ENCODE measurements at regions not wholly inside any gene's neighbourhood (a gene's known extent, or its start where the extent isn't known, plus 50 kb on each side); places are given as distances from the start of the nearest gene placed in this dataset.

DNA sequence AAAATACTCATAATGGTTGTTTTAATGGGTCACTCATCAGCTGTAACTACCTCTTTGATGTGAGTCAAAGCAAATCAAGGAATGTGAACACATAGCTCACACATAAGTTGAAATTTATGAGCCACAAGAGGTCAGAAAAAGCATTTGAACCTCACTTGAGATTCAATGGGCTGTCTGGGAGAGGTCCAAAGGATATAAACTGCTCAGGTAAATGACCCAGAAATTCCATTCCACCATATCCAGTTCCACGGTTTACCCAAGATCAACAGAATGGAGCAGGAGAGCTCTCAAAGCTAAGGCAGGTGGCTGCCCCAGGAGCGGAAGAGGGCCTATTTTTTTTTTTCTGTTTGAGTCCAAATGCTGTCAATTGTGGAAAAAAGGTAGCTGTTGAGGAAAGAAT, 464.1 kb downstream of the TNS1 start:
- Mint-ChIP-seq H3K36me3 (no peaks in the 10 kb centered on the region), H3K4me3 (no peak overlapping the region), H3K9me3 (peaks cover 6% of the 10 kb centered on the region), H3K27me3 (peaks cover 5% of the 10 kb centered on the region), H3K4me1 (no peaks in the 10 kb centered on the region), H3K27ac (no peak overlapping the region)
- DNase-seq: no peak
- CTCF ChIA-PET: no interaction called here

DNA sequence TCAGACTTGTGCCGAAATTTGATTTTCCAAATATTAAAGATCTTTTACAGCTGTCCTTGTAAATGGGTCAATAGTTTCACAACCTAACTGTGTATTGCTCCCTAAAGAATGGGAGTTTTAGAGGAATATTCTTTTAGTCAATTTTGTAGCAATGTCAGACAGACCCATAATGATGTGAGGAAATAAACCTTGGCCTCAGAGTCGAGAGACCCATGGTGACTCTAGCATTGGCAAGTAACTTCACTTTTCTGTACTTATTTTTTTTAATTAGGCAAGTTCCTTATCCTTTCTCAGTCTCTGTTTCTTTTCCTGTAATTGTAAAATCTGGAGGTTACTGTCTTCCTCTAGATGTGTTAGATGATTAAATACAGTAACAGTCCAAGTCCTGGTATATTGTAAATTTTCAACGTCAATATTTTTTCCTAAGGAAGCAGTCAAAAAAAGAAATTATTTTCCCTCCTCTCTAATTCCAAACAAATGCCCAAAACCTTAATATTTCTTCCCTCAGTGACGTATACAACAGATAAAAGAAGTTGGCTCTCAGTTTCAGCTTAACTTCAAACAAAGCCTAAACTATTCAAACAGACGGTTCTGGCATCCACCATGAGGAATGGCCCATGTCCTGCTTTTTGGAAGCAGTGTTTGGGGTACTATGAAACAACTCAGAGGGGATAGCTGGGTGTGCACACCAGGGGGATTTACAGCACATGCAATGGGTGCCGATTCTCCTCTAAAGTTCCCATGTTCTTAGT, 466.7 kb downstream of the TNS1 start:
- no peaks in the 10 kb centered on the region for H3K9me3 Mint-ChIP-seq
- H3K4me1 Mint-ChIP-seq: no peaks in the 10 kb centered on the region
- no peaks in the 10 kb centered on the region for H3K27me3 Mint-ChIP-seq
- DNase-seq: no peak
- no peak overlapping the region for H3K27ac Mint-ChIP-seq
- no peak overlapping the region for H3K4me3 Mint-ChIP-seq
- H3K36me3 Mint-ChIP-seq: no peaks in the 10 kb centered on the region
- CTCF ChIA-PET: no interaction called here

GRCh38 chr2:217530392-217531090, 472.3 kb downstream of the TNS1 start:
- no peak for DNase-seq
- no peak overlapping the region for H3K4me3 Mint-ChIP-seq
- CTCF ChIA-PET: no interaction called here
- H3K27me3 Mint-ChIP-seq: no peaks in the 10 kb centered on the region
- no peaks in the 10 kb centered on the region for H3K4me1 Mint-ChIP-seq
- H3K36me3 Mint-ChIP-seq: no peaks in the 10 kb centered on the region
- no peaks in the 10 kb centered on the region for H3K9me3 Mint-ChIP-seq
- H3K27ac Mint-ChIP-seq: no peak overlapping the region

DNA sequence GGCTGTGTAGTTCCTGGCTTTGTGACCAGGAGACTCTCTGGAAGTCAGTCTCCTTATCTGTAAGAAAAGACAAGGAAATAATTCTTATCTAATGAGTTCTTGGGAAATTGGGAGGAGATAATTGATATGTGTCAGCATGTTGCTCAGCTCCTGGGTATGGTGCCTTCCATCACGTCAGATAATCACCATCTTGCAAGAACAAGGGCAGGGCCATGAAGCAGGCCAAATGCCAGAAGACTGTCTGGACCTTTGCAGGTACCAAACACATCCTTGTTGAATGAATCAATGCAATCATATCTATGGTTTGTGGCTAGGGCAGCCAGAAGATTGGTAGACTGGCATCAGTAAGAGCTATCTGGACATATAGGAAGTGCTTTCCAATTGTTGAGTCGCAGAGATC, 473.5 kb downstream of the TNS1 start:
- Mint-ChIP-seq H3K9me3 (no peaks in the 10 kb centered on the region), H3K36me3 (no peaks in the 10 kb centered on the region), H3K4me3 (no peak overlapping the region), H3K4me1 (no peaks in the 10 kb centered on the region), H3K27me3 (no peaks in the 10 kb centered on the region), H3K27ac (no peak overlapping the region)
- no peak for DNase-seq
- CTCF ChIA-PET: no interaction called here

DNA sequence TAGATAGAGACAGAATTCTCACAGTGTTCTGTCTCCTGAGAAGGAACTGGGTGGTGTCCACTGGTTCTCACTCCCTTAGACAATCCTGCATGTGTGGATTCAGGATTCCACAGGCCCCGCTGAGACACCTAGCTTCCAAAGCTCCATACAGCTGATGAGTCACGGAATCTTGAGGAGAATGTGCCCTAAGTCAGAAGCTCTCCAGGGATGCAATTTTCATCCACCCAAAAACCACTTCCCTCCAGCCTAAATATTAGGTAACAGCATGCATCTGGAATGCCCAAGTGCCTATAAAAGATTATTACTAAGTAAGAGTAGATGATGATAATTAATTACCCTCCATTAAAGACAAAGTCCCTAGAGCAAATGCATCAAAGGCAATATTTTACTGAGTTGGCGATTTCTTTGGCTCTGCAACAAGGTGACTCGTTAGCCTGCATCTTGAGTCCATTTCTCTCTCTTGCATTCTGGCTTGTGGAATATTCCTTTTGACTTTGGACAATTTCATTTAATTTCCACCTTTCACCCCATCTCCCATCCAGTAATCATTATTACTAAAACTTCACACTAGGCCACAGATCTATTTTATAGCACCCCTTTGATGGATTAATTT, 475.1 kb downstream of the TNS1 start:
- no peak for DNase-seq
- H3K27ac Mint-ChIP-seq: no peak overlapping the region
- no peaks in the 10 kb centered on the region for H3K9me3 Mint-ChIP-seq
- H3K4me3 Mint-ChIP-seq: no peak overlapping the region
- CTCF ChIA-PET: no interaction called here
- no peaks in the 10 kb centered on the region for H3K4me1 Mint-ChIP-seq
- no peaks in the 10 kb centered on the region for H3K36me3 Mint-ChIP-seq
- no peaks in the 10 kb centered on the region for H3K27me3 Mint-ChIP-seq

DNA sequence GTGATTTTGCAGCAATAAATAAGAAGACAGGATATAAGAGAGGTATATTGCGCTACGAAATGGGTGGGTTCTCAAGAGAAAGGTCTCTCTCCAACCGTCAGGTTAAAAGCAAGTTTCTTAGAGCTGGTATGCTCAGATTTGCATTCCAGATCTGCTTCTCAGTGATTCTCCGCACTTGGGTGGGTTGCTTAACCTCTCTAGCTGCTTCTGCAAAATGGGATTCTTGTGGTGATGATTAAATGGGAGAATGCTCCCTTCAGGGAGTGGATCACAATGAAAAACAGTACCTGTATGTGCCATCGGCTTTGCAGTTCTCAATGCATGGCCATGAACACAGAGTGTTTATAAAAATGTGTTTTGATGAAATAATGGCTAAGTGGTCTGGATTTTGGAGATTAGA, 477.7 kb downstream of the TNS1 start:
- no peak overlapping the region for H3K4me3 Mint-ChIP-seq
- CTCF ChIA-PET: no interaction called here
- H3K4me1 Mint-ChIP-seq: no peaks in the 10 kb centered on the region
- no peaks in the 10 kb centered on the region for H3K36me3 Mint-ChIP-seq
- H3K9me3 Mint-ChIP-seq: no peaks in the 10 kb centered on the region
- H3K27ac Mint-ChIP-seq: no peak overlapping the region
- H3K27me3 Mint-ChIP-seq: no peaks in the 10 kb centered on the region
- DNase-seq: no peak

DNA sequence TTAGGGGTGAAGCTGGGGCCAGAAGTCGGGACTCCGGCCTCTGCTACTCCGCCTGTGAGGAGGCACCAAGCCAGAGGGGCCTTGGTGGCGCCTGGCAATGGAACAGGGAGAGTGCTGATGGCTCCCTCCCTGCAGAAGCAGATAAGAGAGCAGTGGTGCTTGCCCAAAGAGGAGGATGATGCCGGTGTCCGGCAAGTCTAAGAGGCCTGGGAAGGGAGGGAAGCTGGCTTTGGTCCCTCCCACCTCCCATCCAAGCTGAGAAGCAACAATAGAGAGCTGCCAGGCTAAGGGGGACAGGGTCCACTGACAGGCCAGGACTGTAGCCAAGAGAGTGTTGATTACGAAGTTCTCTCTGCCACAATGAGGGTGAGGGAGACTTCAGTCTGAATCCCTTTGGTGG, 479.5 kb downstream of the TNS1 start:
- no peaks in the 10 kb centered on the region for H3K9me3 Mint-ChIP-seq
- no peaks in the 10 kb centered on the region for H3K4me1 Mint-ChIP-seq
- no peak for DNase-seq
- CTCF ChIA-PET: no interaction called here
- no peaks in the 10 kb centered on the region for H3K36me3 Mint-ChIP-seq
- no peaks in the 10 kb centered on the region for H3K27me3 Mint-ChIP-seq
- H3K4me3 Mint-ChIP-seq: no peak overlapping the region
- H3K27ac Mint-ChIP-seq: no peak overlapping the region

- Mint-ChIP-seq H3K4me1 (no peaks in the 10 kb centered on the region), H3K27me3 (no peaks in the 10 kb centered on the region), H3K4me3 (no peak overlapping the region), H3K36me3 (no peaks in the 10 kb centered on the region), H3K27ac (no peak overlapping the region), H3K9me3 (no peaks in the 10 kb centered on the region)
- CTCF ChIA-PET: no interaction called here
- DNase-seq: no peak
Observed at GRCh38 chr2:217521820-217522219, 481.0 kb downstream of the TNS1 start.

GRCh38 chr2:217520356-217521010, 482.3 kb downstream of the TNS1 start:
- H3K36me3 Mint-ChIP-seq: no peaks in the 10 kb centered on the region

DNA sequence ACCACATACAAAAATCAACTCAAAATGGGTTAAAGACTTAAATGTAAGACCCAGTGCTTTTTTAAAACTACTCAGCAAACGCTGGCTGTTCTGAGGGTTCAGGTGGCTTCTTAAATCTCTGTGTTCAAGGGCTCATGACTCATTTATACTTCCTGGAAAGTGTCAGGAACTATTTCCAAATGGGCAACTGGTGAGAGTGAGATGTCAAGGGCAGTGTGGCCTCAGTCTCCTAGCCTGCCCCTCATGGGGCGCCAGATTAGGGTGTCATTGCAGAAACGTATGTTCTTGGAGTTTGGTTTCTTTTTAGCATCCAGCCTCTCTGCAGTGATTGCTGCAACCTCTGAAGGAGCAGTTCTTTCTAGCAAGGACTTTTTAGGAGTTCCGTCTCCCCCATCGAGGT, 485.4 kb downstream of the TNS1 start:
- no peaks in the 10 kb centered on the region for H3K4me1 Mint-ChIP-seq
- H3K4me3 Mint-ChIP-seq: no peak overlapping the region
- no peak overlapping the region for H3K27ac Mint-ChIP-seq
- no peak for DNase-seq
- no peaks in the 10 kb centered on the region for H3K36me3 Mint-ChIP-seq
- CTCF ChIA-PET: no interaction called here
- no peaks in the 10 kb centered on the region for H3K9me3 Mint-ChIP-seq
- no peaks in the 10 kb centered on the region for H3K27me3 Mint-ChIP-seq

More at GRCh38 chr2:217520356-217521010, 482.3 kb downstream of the TNS1 start:
- DNase-seq: no peak
- H3K9me3 Mint-ChIP-seq: no peaks in the 10 kb centered on the region
- H3K4me1 Mint-ChIP-seq: no peaks in the 10 kb centered on the region
- H3K27ac Mint-ChIP-seq: no peak overlapping the region
- CTCF ChIA-PET: no interaction called here
- no peaks in the 10 kb centered on the region for H3K27me3 Mint-ChIP-seq
- H3K4me3 Mint-ChIP-seq: no peak overlapping the region

- DNase-seq: no peak
- Mint-ChIP-seq H3K4me1 (no peaks in the 10 kb centered on the region), H3K27ac (no peak overlapping the region), H3K36me3 (no peaks in the 10 kb centered on the region), H3K9me3 (no peaks in the 10 kb centered on the region), H3K27me3 (peaks cover 4% of the 10 kb centered on the region), H3K4me3 (no peak overlapping the region)
- CTCF ChIA-PET: no interaction called here
Observed at GRCh38 chr2:217515615-217516309, 487.0 kb downstream of the TNS1 start.

DNA sequence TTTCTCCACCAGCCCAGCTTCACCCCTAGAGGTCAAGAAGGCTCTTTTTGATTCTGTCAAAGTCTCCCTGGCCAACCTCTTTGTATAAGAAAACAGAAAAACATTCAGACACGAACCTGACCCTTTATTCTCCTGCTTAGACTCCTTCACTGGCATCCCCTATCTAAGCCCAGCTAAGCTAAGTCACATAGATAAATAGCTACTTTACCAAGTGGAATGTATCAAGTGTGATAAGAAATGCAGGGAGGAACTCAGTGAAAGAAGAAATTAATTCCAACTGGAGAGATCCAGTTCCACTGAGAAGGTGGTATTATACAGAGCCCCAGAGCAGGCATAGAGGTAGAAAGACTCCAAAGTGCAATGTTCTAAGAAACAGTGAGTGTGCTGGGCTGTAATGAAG, 489.5 kb downstream of the TNS1 start:
- Mint-ChIP-seq H3K27me3 (peaks cover 4% of the 10 kb centered on the region), H3K36me3 (no peaks in the 10 kb centered on the region), H3K9me3 (no peaks in the 10 kb centered on the region), H3K4me3 (no peak overlapping the region), H3K4me1 (no peaks in the 10 kb centered on the region), H3K27ac (no peak overlapping the region)
- DNase-seq: no peak
- CTCF ChIA-PET: interaction anchor here (1.0 kb wide), 1 partner anchor 200 kb away, joined by 4 read pairs; no protein-coding TSS in a partner anchor

GRCh38 chr2:217512728-217513127, 490.1 kb downstream of the TNS1 start:
- no peak for DNase-seq
- H3K9me3 Mint-ChIP-seq: no peaks in the 10 kb centered on the region
- no peaks in the 10 kb centered on the region for H3K4me1 Mint-ChIP-seq

DNA sequence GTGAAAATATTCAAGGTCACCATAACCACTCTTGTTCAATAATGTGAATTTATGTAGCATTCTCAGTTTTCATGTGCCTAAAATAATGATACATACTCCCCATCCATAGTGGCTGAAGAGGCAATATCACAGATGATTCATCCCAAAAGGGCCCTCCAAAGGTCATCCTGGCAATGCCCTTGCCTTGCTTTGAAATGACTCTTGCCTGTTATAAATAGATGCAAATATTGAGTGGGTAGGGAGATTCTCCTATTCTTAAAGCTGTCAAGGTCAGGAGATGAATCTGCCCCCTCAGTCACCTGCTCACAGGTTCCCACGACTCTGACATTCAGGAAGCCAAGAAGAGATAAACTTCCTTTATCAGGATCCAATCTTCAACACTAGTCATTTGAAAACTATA, 490.5 kb downstream of the TNS1 start:
- no peak overlapping the region for H3K4me3 Mint-ChIP-seq
- peaks cover 4% of the 10 kb centered on the region for H3K27me3 Mint-ChIP-seq
- CTCF ChIA-PET: interaction anchor here (1.1 kb wide), 1 partner anchor 139 kb away, joined by 3 read pairs; no protein-coding TSS in a partner anchor
- H3K9me3 Mint-ChIP-seq: no peaks in the 10 kb centered on the region
- H3K4me1 Mint-ChIP-seq: no peaks in the 10 kb centered on the region
- no peak overlapping the region for H3K27ac Mint-ChIP-seq
- DNase-seq: no peak
- no peaks in the 10 kb centered on the region for H3K36me3 Mint-ChIP-seq

More at GRCh38 chr2:217512728-217513127, 490.1 kb downstream of the TNS1 start:
- Mint-ChIP-seq H3K27ac (no peak overlapping the region), H3K36me3 (no peaks in the 10 kb centered on the region), H3K4me3 (no peak overlapping the region), H3K27me3 (peaks cover 4% of the 10 kb centered on the region)
- CTCF ChIA-PET: interaction anchor here (1.0 kb wide), 1 partner anchor 200 kb away, joined by 4 read pairs; no protein-coding TSS in a partner anchor

Measured in activated naive CD4-positive, alpha-beta T cell treated with anti-CD3 and anti-CD28 coated beads, Interleukin-2, amount 10 ng/mL, durations not matched to agents 7 days and 5 days (primary cell).